Breast epithelium (tissue), 3 donors: ENCODE measurements at regions not wholly inside any gene's neighbourhood (a gene's known extent, or its start where the extent isn't known, plus 50 kb on each side); places are given as distances from the start of the nearest gene placed in this dataset.

Experiments used
- CTCF ChIP-seq, 3 donors: fragments of 450-650 bp; IDR thresholded peaks; one replicate each; pipeline ENCODE4 v1.5.1; 2016 to 2017; ENCODE audit warnings: antibody characterized with exemption in 3 of 3, mild to moderate bottlenecking in 3 of 3, moderate library complexity in 3 of 3
- POLR2A ChIP-seq: fragments of 450-650 bp; IDR thresholded peaks from one replicate; pipeline ENCODE4 v1.6.1; 2016; ENCODE audit warnings: antibody characterized with exemption, mild to moderate bottlenecking, moderate library complexity
- POLR2AphosphoS5 ChIP-seq, 3 donors: sonication (generic); formaldehyde crosslinking; IDR thresholded peaks; one replicate each; pipeline ENCODE4 v1.6.1; 2017; ENCODE audit warnings: antibody characterized with exemption in 3 of 3

GRCh38 chr2:212892193-212892592 lies 259.2 kb downstream of the IKZF2 start:
- TF ChIP-seq CTCF (IDR thresholded peaks at IDR 0.05) (no peak), POLR2AphosphoS5 (IDR thresholded peaks at IDR 0.05) (no peak), POLR2A (no peak)
